ENCODE measurements at regions not wholly inside any gene's neighbourhood (a gene's known extent, or its start where the extent isn't known, plus 50 kb on each side); places are given as distances from the start of the nearest gene placed in this dataset.
A peak's percentile ranks its signal among the peaks of the same experiment; 100 is the strongest.

- TF ChIP-seq, protein P1, sequence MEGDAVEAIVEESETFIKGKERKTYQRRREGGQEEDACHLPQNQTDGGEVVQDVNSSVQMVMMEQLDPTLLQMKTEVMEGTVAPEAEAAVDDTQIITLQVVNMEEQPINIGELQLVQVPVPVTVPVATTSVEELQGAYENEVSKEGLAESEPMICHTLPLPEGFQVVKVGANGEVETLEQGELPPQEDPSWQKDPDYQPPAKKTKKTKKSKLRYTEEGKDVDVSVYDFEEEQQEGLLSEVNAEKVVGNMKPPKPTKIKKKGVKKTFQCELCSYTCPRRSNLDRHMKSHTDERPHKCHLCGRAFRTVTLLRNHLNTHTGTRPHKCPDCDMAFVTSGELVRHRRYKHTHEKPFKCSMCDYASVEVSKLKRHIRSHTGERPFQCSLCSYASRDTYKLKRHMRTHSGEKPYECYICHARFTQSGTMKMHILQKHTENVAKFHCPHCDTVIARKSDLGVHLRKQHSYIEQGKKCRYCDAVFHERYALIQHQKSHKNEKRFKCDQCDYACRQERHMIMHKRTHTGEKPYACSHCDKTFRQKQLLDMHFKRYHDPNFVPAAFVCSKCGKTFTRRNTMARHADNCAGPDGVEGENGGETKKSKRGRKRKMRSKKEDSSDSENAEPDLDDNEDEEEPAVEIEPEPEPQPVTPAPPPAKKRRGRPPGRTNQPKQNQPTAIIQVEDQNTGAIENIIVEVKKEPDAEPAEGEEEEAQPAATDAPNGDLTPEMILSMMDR (IDR thresholded peaks at IDR 0.05; ENCODE audit: control insufficient read depth, insufficient read depth, low read depth, low read length, missing control alignments), result no peak
- DNase-seq (ENCODE audit: low read depth), result peak; percentile 59
- H3K4me3 ChIP-seq (ENCODE audit: control insufficient read depth, low read depth, low read length), result no peak overlapping the region
Observed at GRCh38 chr4:183588169-183588675, 70.8 kb downstream of the RWDD4 start.

DNA sequence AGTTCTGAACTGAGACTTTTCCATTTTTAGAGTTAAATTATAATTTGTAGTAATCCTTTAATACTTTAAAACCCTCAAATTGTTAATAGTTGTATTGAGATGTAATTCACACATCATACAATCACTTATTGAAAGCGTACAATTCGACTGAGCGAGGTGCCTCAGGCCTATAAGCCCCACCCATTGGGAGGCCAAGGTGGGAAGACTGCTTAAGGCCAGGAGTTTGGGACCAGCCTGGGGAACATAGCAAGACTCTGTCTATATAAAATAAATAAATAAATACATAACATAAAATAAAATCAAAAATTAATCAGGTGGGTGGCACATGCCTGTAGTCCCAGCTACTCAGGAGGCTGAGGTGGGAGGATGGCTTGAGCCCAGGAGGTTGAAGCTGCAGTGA is 70.3 kb downstream of the RWDD4 start:
- TF ChIP-seq, protein P1 (IDR thresholded peaks at IDR 0.05; ENCODE audit: control insufficient read depth, insufficient read depth, low read depth, low read length, missing control alignments), result no peak
- DNase-seq (ENCODE audit: low read depth), result no peak
- no peak overlapping the region for H3K4me3 ChIP-seq (ENCODE audit: control insufficient read depth, low read depth, low read length)

DNA sequence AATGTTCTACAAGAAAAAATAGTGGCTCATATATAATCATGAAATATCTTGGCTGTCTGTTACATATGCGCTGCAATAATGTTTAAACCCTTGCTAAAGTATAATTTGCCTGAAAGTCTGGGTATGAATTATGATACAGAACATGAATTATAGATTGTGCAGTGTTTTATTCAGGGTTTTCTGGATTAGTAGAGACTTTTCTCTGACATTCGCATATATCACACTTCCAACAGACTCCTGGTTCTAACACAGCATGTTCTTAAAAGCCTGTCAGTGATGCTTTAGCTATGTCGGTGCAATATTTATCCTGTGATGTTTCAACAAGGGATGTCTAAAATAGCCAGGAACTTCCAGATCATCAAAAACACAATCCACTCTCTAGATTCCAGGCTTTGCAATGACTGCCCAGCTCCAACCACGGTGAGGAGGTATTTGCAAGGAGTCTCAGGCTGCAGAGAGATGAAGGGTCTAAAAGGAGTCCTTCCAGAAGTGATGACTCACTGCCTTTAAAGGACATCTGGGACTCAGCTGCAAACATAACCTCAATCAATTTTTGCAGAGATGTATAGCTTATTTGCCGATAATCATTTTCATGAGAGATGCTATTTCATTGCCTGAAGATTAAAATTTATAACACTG is 69.4 kb downstream of the RWDD4 start:
- no peak overlapping the region for H3K4me3 ChIP-seq (ENCODE audit: control insufficient read depth, low read depth, low read length)
- DNase-seq (ENCODE audit: low read depth), result no peak
- TF ChIP-seq, protein P1 (IDR thresholded peaks at IDR 0.05; ENCODE audit: control insufficient read depth, insufficient read depth, low read depth, low read length, missing control alignments), result no peak
